Esophagus (tissue), 2 donors: ENCODE measurements at regions not wholly inside any gene's neighbourhood (a gene's known extent, or its start where the extent isn't known, plus 50 kb on each side); places are given as distances from the start of the nearest gene placed in this dataset.

Source experiments
- H3K27ac ChIP-seq, 2 donors: one replicate each; pipeline ENCODE4 v1.5.1; 2013; ENCODE audit warnings: low read depth in 2 of 2, mild to moderate bottlenecking in 2 of 2, inconsistent platforms in 1 of 2, low read length in 1 of 2, moderate library complexity in 1 of 2
- H3K27me3 ChIP-seq, 2 donors: one replicate each; pipeline ENCODE4 v1.6.1; 2013; ENCODE audit warnings: low read length in 2 of 2, control low read depth in 1 of 2, mild to moderate bottlenecking in 1 of 2; ENCODE audit not compliant: insufficient read depth in 2 of 2, control insufficient read depth in 1 of 2
- H3K36me3 ChIP-seq, 2 donors: one replicate each; pipeline ENCODE4 v1.6.1; 2013; ENCODE audit warnings: low read length in 1 of 2; ENCODE audit not compliant: control insufficient read depth in 2 of 2, insufficient read depth in 2 of 2
- H3K4me1 ChIP-seq, 2 donors: one replicate each; pipeline ENCODE4 v1.6.1; 2013; ENCODE audit warnings: low read length in 1 of 2; ENCODE audit not compliant: control insufficient read depth in 2 of 2, insufficient read depth in 2 of 2
- H3K4me3 ChIP-seq, 2 donors: one replicate each; pipeline ENCODE4 v1.5.1; 2013; ENCODE audit warnings: low read length in 2 of 2, mild to moderate bottlenecking in 2 of 2, low read depth in 1 of 2, moderate library complexity in 1 of 2
- H3K9me3 ChIP-seq, 2 donors: one replicate each; pipeline ENCODE4 v1.6.1; 2013; ENCODE audit warnings: mild to moderate bottlenecking in 2 of 2, low read depth in 1 of 2, low read length in 1 of 2, moderate library complexity in 1 of 2; ENCODE audit not compliant: control insufficient read depth in 2 of 2, insufficient read depth in 1 of 2
- WGBS, 2 donors: extraction: QIAGEN DNeasy Blood & Tissue Kit; methylation state at CpG; one replicate each; pipeline ENCODE4 v1.1.7; 2013; 5-methylcytosine and 5-hydroxymethylcytosine counted together
- donor health status: healthy with polysubstance abuse.
- donor health status: Bipolar disorder and iron deficiency.

DNA sequence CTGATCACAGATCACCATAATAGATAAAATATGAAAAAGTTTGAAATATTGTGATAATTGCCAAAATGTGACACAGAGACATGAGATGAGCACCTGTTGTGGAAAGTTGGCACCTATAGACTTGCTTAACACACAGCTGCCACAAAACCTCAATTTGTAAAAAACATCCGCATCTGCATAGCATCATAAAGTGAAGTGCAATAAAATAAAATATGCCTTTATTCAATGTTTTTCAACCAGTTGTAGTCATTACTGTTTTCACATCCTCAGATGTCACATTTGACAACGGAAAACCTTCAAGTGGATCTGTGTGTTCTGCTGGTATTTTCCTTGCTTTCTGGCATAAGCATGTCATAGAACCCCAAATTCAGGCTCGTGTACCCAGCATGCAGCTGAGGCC lies 50.2 kb upstream of the IFNGR1 start:
- Histone ChIP-seq H3K9me3 (no peaks in the 10 kb centered on the region), H3K4me3 (no peak overlapping the region), H3K36me3 (no peaks in the 10 kb centered on the region), H3K27me3 (no peaks in the 10 kb centered on the region), H3K4me1 (no peaks in the 10 kb centered on the region), H3K27ac (no peak overlapping the region)
- 75 to 82% methylated on average over 3 of the region's 3 CpGs for WGBS, 2 donors
